Stimulated activated CD8-positive, alpha-beta memory T cell treated with anti-CD3 and anti-CD28 coated beads, Interleukin-15, amount 100 ng/mL, for 24 hours (primary cell): ENCODE measurements at regions not wholly inside any gene's neighbourhood (a gene's known extent, or its start where the extent isn't known, plus 50 kb on each side); places are given as distances from the start of the nearest gene placed in this dataset.

Experiments
- DNase-seq: peaks from one replicate; pipeline ENCODE4 v3.0.0-alpha.2; 2020; ENCODE audit warnings: low read depth

DNA sequence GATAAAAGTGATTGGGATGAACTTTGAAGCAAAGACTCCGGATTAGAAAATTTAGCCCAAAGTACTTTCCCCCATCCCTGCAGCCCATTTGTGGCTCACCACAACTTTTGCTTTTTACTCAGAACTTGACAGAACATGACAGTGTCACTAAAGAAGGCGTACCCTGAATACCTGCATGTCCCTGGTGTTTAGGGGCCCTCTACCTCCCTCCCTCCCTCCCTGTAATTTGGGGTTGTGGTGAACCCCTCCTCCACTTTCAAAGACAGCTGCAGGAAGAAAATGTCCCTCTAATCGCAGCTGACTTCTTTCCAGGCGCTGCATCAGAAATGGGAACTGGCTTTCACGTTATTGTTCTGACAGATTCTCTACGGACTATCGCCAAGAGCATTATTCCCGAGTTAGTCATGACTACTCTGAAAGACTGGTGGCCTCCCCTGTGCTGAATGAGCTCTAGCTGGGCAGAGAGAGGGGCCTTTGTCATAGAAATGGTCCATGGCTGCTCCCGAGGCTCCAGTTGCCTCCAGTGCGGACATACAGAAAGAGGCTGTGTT lies 93.2 kb upstream of the ARHGEF3 start:
- no peak for DNase-seq

DNA sequence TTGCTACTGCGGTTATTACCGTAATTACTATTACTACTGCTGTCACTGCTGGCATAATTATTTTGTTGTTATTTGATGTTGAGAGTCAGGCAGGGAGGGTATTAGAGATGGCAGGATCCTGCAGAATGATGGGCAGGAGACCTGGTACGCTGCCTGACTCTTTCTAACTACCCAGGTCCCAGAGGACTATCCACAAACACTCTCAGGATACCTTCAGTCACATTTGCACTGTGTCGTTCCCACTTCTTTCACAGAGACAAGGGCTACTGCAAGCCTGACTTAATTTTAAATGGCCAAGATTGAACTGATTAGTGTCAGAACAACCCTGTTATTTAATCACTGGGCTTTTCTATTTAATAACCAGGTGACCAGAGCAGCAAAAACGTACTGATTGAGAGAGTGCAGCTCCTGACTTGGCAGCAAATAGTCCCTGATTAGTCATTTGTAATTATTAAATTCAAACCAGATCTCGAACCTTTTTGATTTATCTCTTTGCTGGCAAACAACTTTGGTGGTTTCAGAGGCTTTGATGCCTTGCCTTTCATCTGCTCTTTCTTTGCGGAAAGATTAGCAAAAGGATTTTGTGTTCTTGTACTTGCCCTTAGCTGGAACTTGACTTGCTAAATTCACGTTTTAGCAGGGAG lies 88.8 kb upstream of the ARHGEF3 start:
- DNase-seq, result no peak

DNA sequence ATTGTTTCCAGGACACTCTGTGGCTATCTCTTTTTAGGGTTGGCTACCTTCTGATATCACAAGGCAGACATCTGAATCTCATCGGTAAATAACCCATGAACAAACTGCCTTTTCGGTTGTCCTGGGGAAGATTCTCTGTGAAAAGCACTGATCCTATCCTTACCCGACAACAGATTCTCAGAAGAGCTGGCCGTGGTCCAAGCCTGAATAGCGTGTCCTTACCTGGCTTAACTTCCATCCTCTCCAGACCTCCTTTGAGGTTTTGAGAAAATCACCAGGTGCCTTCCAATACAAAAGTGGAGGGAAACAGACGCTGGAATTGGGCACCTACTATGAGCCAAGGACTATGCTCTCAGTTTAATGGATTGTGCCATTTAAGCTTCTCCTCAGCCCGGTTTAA lies 87.4 kb upstream of the ARHGEF3 start:
- DNase-seq, result no peak

DNA sequence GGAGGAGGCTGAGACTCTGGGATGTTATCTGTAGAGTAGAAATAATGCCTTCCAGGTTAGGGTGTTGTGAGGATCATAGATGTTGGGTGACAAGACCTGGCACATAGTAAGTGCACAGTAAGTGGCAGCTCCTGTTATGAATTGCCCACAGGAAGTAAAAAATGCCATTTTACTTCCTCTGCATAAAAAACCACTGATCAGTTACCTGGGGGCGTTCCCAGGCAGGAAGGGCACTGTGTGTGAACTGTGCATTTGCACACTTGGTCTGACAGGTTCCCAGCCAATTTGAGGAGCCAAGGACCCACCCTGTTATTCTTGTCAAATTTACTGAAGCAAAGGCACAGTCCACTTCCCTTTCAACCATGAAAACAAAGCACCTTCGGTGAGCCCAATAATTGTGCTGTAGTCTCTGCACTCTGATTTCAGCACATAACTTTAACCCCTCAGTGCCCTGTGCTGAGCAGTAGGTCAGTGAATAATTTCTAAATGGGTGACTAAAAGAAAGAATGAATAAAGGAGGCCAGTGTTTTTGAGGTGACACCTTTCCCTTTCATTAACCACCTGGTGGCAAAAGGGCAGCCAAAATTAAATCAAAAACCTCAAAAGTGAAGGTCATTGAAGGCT lies 85.8 kb upstream of the ARHGEF3 start:
- DNase-seq, result no peak

DNA sequence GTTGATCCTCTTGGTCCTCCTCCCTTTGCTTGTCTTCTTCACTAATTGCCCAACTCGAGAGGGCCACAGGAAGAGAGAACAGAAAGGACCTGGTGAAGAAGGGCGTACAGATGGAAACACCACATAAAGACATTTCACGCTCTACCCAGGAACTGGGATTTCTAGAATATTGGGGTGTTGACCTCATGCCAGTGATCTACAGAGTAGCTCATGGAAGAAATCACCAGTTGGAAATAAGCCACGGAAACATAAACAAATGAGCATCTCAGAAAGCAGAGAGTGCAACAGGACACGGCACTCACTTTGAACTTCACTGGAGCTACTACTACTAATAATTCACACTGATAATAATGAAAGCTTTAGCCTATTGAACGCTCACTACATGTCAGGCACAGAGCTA lies 84.6 kb upstream of the ARHGEF3 start:
- no peak for DNase-seq

DNA sequence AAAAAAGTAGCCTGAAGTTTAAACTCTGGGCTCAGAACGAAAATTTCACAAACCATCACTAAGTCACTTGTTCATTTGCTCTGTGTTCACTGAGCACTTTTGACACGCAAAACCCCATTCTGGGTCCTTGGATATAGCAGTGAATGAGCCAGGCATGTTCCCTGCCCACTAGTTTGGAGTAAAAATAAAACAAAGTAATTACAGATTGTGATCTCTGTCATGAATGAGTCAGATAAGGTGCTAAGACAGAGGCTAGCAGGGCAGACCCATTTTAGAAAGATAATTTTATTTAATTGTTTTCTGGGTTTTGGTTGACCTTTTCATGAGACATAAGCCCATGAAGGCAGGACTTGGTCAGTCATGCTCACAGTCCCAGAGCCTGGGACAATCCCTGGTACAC lies 84.1 kb upstream of the ARHGEF3 start:
- DNase-seq, result no peak

DNA sequence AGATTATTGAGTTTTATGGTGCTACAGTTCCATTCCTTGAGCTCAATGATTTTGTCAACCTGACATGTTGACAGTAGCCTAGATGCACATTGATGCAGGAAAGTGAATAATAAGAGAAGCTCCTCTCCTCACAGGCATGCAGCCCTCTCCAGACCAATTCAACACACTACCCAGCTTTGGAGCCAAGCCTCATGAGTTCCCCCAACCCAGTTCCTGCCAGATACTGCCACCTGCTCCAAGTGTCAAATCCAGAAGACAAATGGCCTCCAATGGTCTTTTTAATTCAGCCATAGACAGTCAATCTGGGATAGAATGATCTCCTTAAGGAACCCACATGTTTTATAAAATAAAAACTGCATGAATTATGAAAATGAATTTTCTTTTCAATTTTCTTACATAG lies 83.7 kb upstream of the ARHGEF3 start:
- DNase-seq, result no peak

DNA sequence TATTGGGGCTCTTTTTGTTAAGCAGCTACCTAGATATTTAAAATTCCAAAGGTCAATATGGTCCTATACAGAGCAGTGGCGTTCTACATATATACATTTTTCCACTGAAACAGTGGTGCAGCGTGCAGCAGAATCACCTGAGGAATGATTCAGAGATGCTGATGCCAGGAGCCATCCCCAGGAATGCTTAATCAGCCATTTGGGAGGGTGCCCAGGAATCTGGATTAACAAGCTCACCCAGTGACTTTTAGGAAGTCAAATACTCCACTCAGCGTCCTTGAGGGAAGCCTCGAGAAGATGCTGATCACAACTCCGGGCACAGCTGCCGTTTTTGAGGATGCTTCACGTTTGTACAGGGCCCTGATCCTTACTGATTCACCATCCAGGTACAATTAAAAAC lies 82.6 kb upstream of the ARHGEF3 start:
- DNase-seq, result no peak

DNA sequence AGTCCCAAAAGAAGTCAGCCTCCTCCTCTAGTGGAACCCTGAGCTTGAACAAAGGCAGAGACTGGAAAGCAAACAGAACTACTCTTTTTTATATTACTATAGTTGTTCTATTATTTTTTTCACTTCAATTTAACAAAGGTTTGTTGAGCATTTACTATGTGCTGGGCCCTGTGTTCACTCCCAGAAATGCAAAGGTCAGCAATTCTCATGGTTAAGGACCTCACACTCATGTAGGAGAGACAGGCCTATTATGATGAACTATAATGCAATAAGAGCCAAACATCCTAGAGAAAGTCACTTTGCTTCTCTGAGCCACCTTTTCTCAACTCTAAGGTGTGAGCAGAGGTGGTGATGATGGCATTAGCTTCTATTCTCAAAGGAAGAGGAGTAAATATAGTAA lies 82.1 kb upstream of the ARHGEF3 start:
- DNase-seq, result no peak

DNA sequence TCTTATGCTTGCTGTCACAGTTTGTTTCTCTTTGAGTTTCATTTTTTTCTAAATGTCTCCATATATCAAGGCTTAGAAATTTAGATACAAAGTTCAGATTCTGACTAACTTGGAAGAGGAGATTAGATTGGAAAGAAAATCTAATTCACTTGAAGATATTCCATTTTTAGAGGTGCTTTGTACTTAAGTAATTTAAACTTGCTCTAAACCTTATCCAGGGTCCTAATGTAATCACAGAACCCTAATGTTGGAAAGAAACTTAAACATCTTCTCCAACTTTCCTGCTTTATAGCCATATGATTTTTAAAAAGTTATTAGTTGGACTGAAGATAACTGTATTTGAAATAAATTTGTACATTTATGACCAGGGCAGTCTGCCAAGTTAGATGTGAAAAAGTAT lies 81.1 kb upstream of the ARHGEF3 start:
- no peak for DNase-seq

DNA sequence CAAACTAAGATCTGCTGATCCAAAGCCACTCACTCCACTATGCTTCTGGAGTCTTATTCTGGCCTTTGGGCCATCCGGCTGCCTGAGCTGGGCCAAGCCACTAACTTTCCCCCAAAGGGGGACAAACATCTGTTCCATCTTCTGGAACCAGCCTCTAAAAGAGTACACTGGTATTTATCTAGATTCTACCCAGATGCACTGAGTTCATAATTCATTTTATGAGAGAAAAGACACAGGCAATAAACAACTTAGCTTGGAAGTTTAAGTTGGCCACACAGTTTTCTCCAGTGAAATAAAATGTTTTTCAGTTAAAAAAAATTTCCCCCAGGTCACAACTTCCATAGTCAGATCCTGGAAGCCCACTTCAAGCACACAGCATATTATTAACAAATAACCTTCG lies 80.1 kb upstream of the ARHGEF3 start:
- DNase-seq, result no peak

DNA sequence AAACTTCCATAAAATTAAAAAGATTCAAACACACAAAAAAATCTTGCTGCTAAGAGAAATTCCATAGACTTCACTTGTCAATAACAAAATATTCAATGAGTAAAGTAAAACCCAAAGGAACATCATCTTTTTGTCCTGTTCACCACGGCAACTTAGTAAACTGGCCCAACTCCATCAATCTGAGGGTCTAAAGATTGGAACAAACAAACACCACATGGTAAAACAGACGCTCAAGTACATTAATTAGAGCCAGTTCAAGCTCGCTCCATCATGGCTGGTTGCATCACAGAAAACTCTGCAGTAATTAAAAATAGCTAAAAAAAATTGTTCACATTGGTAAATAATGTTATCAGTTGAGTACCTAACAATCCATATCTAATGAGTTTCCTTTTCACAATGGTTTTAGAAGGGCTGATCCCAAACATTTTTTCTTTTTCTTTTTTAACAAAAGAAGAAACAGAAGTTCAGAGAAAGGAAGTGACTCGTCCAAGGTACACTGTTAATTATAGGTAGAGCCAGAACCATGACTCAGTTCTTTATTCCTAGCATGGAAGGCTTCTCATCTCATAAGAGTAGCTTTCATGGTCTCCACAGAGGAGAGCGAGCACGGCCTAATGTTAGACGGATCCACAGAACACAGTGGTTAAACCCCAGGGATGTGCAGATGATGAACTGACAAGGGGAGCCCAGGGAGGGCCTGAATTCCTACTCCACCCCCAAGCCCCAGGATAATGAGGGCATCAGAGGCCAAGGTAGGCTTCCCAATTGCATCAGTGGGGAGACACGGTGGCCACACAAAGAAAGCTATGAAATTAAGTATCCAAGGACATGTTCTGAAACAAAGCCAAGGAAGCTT lies 79.2 kb upstream of the ARHGEF3 start:
- no peak for DNase-seq

DNA sequence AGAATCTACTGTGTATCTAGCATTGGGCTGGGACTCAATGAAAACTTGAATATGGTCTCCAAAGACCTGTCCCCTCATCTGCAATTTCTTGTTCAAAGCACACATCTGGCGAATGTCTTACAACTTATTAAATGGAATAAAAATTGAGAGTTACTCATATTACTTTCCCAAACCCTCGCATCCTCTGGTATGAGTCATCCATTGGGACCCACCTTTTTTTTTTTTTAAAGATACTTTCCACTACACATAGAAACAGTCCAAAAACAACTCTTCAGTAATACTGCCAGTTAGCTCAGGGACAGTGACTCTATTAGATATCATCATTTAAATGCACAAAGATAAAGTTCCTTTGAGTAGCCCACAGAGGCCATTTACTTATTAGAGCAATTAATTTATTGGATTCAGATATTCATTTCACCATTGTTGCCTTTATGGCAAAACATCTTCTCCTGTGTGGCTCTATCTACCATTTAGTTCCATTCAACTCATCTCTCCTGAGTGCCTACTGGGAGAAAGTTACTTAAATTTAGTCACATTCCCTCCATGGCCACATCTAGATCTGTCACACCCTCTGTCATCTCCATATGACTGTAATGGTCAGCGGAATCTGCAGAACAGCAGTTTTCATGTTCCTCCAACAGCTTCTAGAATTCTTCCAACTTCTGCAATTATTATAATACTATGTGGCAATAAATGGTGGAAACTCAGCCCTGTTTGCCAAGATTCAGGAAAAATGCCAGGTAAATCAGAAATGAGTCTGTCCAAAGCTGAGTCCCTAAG lies 77.9 kb upstream of the ARHGEF3 start:
- no peak for DNase-seq

DNA sequence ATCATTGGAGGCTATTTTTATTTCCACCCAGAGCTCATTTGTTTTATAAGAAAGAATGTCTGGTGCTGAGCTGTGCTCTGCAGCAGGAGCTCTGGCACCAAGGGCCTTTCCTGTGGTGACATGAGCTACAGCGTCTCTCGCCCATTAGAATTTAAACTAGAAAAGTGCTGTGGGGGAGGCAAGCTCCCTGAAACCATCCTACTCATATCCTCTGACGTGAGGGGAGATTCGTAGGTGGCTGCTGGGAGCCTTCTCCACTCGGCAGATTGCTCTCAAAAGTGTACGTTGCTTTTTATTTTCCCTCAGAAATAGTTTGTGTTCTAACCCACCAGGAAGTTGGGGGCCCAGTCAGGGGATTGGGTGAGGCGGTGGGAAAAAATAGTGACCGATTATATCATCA lies 76.3 kb upstream of the ARHGEF3 start:
- DNase-seq, result no peak

DNA sequence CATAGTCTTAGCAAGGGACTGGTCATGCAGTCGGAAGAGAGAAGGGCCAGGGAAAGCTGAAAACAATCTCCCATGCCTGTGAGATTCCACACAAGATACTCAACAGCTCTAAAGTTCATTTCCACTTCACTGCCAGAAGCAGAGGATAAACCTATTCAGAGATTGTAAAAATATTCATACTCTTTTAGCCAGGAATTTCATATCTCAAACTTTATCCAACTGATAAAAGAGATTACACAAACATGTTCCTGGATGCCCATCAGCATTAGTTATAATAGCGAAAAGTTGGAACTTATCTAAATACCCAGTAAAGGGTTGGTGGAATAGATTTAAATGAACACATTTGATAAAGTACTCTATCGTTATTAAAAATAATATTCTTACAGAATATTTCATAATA lies 75.2 kb upstream of the ARHGEF3 start:
- no peak for DNase-seq

DNA sequence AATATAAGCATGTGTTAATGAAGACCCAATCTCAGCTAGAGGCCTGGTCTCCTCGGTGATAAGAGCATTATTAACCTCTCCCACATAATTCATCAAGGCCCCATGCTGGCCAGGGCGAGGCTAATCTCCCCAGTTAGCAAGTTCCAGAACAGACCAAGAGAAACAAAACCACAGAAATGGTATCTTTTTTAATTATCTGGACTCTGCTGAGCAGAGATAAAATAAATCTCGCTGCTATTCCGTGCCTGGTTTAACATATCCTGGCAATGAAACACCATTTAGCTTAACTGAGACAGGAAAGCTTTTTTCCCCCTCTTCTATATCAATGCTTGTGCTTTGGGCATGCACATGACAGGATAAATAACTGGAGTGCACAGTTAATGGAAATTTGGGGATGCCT lies 72.5 kb upstream of the ARHGEF3 start:
- no peak for DNase-seq

DNA sequence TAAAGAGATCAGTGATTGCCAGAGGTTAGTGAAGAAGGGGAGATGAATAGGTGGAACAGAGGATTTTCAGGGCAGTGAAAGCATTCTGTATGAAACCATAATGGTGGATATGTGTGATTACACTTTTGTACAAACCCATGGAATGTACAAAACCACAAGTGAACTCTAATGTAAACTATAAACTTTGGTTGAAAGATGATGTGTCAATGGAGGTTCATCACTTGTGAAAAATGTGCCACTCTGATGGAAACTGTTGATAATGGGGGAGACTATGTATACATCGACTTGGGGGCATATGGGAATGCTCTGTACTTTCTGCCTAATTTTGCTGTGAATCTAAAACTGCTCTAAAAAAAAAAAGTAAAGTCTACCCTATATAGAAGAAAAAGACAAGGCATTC lies 68.7 kb upstream of the ARHGEF3 start:
- DNase-seq, result no peak

DNA sequence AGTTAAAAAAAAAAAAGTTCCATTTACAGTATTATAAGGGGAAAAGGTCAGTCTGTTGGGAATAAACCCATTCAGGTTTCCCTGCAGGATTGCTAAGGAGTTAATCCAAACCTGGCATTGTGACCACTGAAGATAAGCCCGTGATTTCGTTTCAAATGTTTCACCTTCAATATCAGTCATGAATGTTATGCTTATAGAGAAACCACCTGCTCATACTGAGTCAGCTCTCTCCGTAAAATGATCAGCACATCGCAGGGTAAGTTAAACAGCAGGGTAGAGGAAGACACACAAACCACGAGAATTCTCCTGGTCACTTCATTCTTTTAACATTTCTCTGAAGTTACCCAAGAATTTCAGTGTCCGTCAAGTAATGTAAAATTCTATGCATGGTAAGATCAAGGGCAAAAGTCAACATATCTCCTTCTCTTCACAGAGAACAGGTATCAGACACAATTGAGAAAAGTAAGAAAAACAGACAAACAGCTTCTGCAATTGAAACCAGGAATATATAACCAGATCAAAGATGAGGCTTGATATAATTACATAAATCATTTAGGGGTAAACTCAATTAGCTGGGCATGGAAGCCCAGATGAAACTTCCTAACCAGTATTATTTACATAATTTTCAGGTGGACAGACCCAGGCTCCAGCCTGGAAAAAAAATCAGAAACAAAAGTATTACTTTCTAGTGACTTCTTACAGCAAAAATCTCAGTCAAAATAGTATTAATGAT lies 67.6 kb upstream of the ARHGEF3 start:
- DNase-seq, result no peak

DNA sequence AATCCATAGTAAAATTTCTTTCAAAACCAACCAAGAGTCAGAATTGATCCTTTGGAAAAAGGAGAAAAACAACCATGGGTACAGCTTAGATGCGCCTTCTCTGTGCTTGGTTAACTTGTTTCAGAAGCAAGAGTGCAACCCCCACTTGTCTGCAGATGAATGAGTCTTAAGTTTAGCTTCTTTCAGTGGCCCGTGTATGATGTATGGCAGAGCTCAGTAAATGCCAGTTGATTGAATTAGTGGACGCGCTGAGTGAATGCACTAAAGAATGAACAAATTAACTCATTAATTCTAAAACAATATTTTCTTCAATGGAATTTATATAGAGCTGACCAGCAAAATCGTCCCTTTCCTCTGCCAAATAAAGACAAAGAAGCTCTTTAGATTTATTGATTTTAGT lies 67.0 kb upstream of the ARHGEF3 start:
- DNase-seq, result no peak

DNA sequence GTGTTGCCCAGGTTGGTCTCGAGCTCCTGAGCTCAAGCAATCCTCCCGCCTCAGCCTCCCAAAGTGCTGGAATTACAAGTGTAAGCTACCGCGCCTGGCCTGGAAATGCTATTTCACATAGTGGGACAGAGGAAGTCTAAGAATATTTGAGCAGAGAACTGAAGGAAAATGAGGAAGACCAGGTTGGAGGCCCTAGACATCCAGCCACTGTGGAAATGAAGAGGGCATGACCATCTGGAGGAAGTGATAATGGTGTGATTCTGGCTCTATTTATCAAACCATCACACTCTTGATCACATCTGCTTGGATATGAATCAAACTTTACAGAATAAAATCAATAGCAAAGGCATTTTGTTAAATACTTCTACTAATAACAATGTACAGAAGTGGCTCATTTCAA lies 65.9 kb upstream of the ARHGEF3 start:
- no peak for DNase-seq

DNA sequence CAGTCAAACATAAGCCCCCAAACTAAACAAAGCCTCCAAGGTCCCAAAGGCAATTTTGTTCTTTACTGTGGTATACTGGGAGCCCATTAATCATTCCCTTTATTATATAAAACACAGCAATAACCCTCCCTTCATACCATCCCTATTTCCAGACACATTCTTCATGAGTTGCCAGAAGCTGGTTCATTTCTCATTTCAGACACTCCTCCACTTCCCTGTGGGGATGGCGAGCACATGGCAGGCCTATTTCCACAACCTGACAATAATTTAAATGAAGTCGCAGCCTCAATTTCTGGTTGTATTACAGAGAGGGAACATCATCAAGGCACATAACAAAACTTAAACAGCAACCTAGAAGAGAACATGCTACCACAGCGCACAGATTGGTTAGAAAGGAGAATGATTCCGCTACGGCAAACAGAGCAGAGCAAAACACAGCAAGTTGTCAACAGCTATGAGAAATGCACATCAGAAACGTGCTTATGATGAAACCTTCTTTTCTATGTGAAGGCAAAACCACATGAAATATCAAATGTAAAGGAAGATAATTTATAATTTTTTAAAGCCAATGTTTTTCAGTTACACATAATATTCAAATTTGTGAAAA lies 63.3 kb upstream of the ARHGEF3 start:
- DNase-seq, result no peak
